Activated naive CD8-positive, alpha-beta T cell treated with anti-CD3 and anti-CD28 coated beads for 36 hours (primary cell): ENCODE measurements at regions not wholly inside any gene's neighbourhood (a gene's known extent, or its start where the extent isn't known, plus 50 kb on each side); places are given as distances from the start of the nearest gene placed in this dataset.
"Not testable (repeated sequence)": the region's sequence is repeated elsewhere in the genome, so short reads cannot be mapped to it uniquely, and the experiment has no call there.

Experiments used
- DNase-seq: peaks from one replicate; pipeline ENCODE4 v3.0.0; 2021
- H3K27ac Mint-ChIP-seq: one replicate; pipeline ENCODE4 v1.8.0; 2022; ENCODE audit warnings: mild to moderate bottlenecking, moderate library complexity, mixed read lengths
- H3K27me3 Mint-ChIP-seq: one replicate; pipeline ENCODE4 v1.8.0; 2022; ENCODE audit warnings: mild to moderate bottlenecking, mixed read lengths
- H3K36me3 Mint-ChIP-seq: one replicate; pipeline ENCODE4 v1.8.0; 2021; ENCODE audit warnings: mild to moderate bottlenecking, mixed read lengths
- H3K4me1 Mint-ChIP-seq: one replicate; pipeline ENCODE4 v1.8.0; 2021; ENCODE audit warnings: mixed read lengths
- H3K4me3 Mint-ChIP-seq: one replicate; pipeline ENCODE4 v1.8.0; 2022; ENCODE audit warnings: mild to moderate bottlenecking, moderate library complexity, mixed read lengths
- H3K9me3 Mint-ChIP-seq: one replicate; pipeline ENCODE4 v1.8.0; 2022; ENCODE audit warnings: mixed read lengths

- H3K4me3 Mint-ChIP-seq: no peak overlapping the region
- H3K9me3 Mint-ChIP-seq: no peaks in the 10 kb centered on the region
- DNase-seq: no peak
- no peak overlapping the region for H3K27ac Mint-ChIP-seq
- peaks cover 2% of the 10 kb centered on the region for H3K4me1 Mint-ChIP-seq
- H3K27me3 Mint-ChIP-seq: no peaks in the 10 kb centered on the region
- H3K36me3 Mint-ChIP-seq: no peaks in the 10 kb centered on the region
These were observed 91.4 kb upstream of the GATB start for GRCh38 chr4:151852202-151852601.

DNA sequence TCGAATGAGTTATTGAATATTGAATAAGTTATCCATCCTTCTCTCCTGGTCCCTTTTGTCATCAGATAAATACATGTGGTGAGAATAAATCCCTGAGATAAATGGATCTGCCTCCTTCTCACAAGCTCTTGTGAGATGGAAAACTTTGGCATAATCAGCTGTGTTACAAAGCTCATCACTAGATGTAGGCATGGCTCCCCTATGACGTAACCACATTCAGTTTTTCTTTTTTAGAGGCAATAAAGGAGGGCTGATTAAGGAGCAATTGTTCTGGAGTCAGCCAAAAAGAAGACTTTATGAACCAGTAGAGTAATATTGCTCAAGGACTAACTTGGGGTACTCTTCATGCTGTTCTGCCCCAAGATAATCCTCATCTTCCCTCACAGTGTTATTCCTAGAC, 90.5 kb upstream of the GATB start:
- H3K27ac Mint-ChIP-seq: no peak overlapping the region
- H3K36me3 Mint-ChIP-seq: no peaks in the 10 kb centered on the region
- no peaks in the 10 kb centered on the region for H3K27me3 Mint-ChIP-seq

DNA sequence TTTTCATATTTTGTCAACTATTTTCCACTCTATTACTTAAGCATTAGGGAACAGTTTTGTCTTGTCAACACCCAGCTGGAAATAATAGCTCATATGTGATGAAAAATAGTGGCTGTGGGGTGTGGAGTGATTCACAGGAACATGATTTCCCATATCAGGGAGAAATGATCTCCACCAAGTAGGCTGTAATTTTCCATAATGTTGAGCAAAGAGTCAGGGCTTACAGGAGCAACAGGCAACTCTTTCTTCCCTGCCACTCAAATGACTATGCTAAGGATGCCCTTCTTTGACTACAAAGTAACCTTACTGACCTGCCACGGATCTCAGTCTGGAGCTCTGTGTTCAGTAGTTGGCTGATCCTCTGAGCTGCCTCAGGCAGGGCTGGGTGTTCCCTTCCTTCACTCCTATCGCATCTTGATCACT, 90.0 kb upstream of the GATB start:
- Mint-ChIP-seq H3K27me3 (peaks cover 3% of the 10 kb centered on the region), H3K4me3 (no peak overlapping the region), H3K4me1 (peaks cover 2% of the 10 kb centered on the region), H3K36me3 (no peaks in the 10 kb centered on the region), H3K27ac (no peak overlapping the region), H3K9me3 (peaks cover 4% of the 10 kb centered on the region)
- DNase-seq: no peak

More for the DNA sequence above, 90.5 kb upstream of the GATB start:
- Mint-ChIP-seq H3K9me3 (no peaks in the 10 kb centered on the region), H3K4me1 (peaks cover 2% of the 10 kb centered on the region), H3K4me3 (no peak overlapping the region)
- no peak for DNase-seq

GRCh38 chr4:151845551-151845950, 84.7 kb upstream of the GATB start:
- not testable (repeated sequence) for H3K36me3 Mint-ChIP-seq, DNase-seq, H3K9me3 Mint-ChIP-seq, H3K27ac Mint-ChIP-seq, H3K27me3 Mint-ChIP-seq, H3K4me3 Mint-ChIP-seq, H3K4me1 Mint-ChIP-seq

- H3K27ac Mint-ChIP-seq: no peak overlapping the region
- H3K36me3 Mint-ChIP-seq: no peaks in the 10 kb centered on the region
- H3K4me3 Mint-ChIP-seq: no peak overlapping the region
- H3K4me1 Mint-ChIP-seq: peaks cover 2% of the 10 kb centered on the region
- H3K9me3 Mint-ChIP-seq: peaks cover 4% of the 10 kb centered on the region
- peaks cover 3% of the 10 kb centered on the region for H3K27me3 Mint-ChIP-seq
- DNase-seq: no peak
These were observed 81.7 kb upstream of the GATB start for GRCh38 chr4:151842430-151843079.

GRCh38 chr4:151841107-151841506, 80.3 kb upstream of the GATB start:
- no peak overlapping the region for H3K4me3 Mint-ChIP-seq
- DNase-seq: no peak
- H3K4me1 Mint-ChIP-seq: peaks cover 2% of the 10 kb centered on the region
- peaks cover 3% of the 10 kb centered on the region for H3K27me3 Mint-ChIP-seq
- H3K27ac Mint-ChIP-seq: no peak overlapping the region
- H3K9me3 Mint-ChIP-seq: peaks cover 3% of the 10 kb centered on the region
- H3K36me3 Mint-ChIP-seq: no peaks in the 10 kb centered on the region

GRCh38 chr4:151835467-151835866, 74.7 kb upstream of the GATB start:
- DNase-seq: no peak
- no peaks in the 10 kb centered on the region for H3K4me1 Mint-ChIP-seq
- H3K4me3 Mint-ChIP-seq: no peak overlapping the region
- H3K9me3 Mint-ChIP-seq: no peaks in the 10 kb centered on the region
- no peaks in the 10 kb centered on the region for H3K36me3 Mint-ChIP-seq
- H3K27ac Mint-ChIP-seq: no peak overlapping the region
- H3K27me3 Mint-ChIP-seq: no peaks in the 10 kb centered on the region

DNA sequence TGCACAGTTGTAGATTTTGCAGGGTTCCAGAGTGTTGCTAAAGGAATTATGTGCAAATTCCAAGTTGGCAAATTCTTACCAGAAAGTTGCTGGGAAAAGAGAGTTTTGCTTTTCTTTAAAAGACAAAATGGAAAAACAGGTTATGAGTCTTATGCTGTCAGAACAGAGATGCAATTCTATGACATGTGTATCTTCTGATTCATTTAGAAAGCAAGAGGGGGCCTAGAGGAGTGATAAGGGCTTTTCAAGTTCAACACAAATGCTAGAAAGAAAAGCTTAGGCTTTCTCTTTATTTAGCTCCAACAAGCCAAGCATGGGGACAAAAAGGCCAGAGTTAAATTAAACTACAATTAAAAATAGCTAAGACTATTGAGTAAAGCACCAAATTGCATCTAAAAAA, 72.4 kb upstream of the GATB start:
- H3K4me1 Mint-ChIP-seq: no peaks in the 10 kb centered on the region
- no peak for DNase-seq
- H3K27me3 Mint-ChIP-seq: no peaks in the 10 kb centered on the region
- no peak overlapping the region for H3K27ac Mint-ChIP-seq
- H3K4me3 Mint-ChIP-seq: no peak overlapping the region
- H3K36me3 Mint-ChIP-seq: no peaks in the 10 kb centered on the region
- H3K9me3 Mint-ChIP-seq: no peaks in the 10 kb centered on the region

GRCh38 chr4:151831526-151831925, 70.7 kb upstream of the GATB start:
- Mint-ChIP-seq H3K36me3 (no peaks in the 10 kb centered on the region), H3K4me3 (no peak overlapping the region), H3K4me1 (no peaks in the 10 kb centered on the region), H3K27ac (no peak overlapping the region), H3K27me3 (no peaks in the 10 kb centered on the region), H3K9me3 (no peaks in the 10 kb centered on the region)
- no peak for DNase-seq

- DNase-seq: no peak
- H3K9me3 Mint-ChIP-seq: no peaks in the 10 kb centered on the region
These were observed 69.4 kb upstream of the GATB start for GRCh38 chr4:151830168-151830567.

DNA sequence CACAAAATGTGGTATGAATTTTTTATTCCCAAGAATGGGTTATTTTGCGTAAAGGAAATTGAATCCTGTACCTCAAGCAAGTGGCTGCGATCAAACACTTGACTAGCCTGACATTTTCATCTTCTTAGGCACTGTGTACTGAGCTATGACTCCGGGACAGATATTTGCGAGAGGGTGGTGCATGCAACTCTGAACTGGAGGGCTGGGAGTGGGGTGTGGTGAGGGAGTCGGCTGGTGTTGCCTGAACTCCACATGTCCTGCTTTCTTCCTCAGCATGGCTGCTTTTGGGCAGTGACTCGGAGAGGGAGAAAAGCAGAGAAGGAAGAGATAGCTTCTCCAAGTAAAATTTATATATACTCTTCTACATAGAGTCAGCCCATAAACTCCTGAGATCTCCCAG, 68.5 kb upstream of the GATB start:
- DNase-seq: no peak
- Mint-ChIP-seq H3K4me3 (no peak overlapping the region), H3K9me3 (no peaks in the 10 kb centered on the region), H3K4me1 (no peaks in the 10 kb centered on the region), H3K27me3 (no peaks in the 10 kb centered on the region), H3K27ac (no peak overlapping the region), H3K36me3 (no peaks in the 10 kb centered on the region)

More at GRCh38 chr4:151830168-151830567, 69.4 kb upstream of the GATB start:
- Mint-ChIP-seq H3K4me3 (no peak overlapping the region), H3K27me3 (no peaks in the 10 kb centered on the region), H3K36me3 (no peaks in the 10 kb centered on the region), H3K4me1 (no peaks in the 10 kb centered on the region), H3K27ac (no peak overlapping the region)

DNA sequence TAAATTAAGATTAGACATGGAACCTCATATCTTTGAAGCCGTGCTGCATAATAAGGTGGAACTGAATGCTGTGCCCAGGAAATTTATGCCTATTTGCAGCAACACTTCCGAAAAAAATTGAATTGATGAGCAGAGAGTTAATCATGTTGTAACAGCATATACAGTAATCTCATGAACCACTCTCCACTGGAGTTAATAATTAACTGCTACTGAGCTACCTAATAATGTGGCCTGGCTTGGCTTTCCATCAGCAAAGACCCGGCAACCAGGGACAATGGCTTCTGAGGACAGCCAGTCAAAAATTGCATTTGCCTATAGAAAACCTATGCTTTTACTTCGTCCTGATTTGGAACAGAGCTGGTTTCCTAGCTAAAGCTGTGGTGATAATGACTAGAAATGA, 63.8 kb upstream of the GATB start:
- H3K4me1 Mint-ChIP-seq: no peaks in the 10 kb centered on the region
- no peaks in the 10 kb centered on the region for H3K36me3 Mint-ChIP-seq
- H3K4me3 Mint-ChIP-seq: no peak overlapping the region
- no peak overlapping the region for H3K27ac Mint-ChIP-seq
- no peaks in the 10 kb centered on the region for H3K9me3 Mint-ChIP-seq
- no peaks in the 10 kb centered on the region for H3K27me3 Mint-ChIP-seq
- DNase-seq: no peak

- Mint-ChIP-seq H3K9me3 (no peaks in the 10 kb centered on the region), H3K27me3 (no peaks in the 10 kb centered on the region), H3K4me1 (no peaks in the 10 kb centered on the region), H3K4me3 (no peak overlapping the region), H3K27ac (no peak overlapping the region), H3K36me3 (no peaks in the 10 kb centered on the region)
- DNase-seq: no peak
These were observed 61.5 kb upstream of the GATB start for GRCh38 chr4:151822331-151822730.

DNA sequence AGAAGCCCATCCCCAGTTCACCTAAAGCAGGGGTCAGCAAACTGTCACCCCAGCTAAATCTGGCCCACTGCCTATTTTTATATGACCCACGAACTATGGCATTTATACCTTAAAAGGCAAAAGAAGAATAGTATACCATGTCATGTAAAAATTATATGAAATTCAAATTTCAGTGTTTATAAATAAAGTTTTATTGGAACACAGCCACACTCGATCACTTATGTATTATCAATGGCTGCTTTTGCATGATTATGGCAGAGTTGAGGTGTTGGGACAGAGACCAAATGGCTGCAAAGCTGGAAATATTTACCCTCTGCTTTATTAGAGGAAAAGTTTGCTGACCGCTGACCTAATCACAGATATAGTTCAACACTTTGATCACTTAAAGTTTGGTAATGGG, 59.2 kb upstream of the GATB start:
- H3K36me3 Mint-ChIP-seq: no peaks in the 10 kb centered on the region
- H3K9me3 Mint-ChIP-seq: no peaks in the 10 kb centered on the region
- no peaks in the 10 kb centered on the region for H3K27me3 Mint-ChIP-seq
- H3K4me1 Mint-ChIP-seq: no peaks in the 10 kb centered on the region
- no peak for DNase-seq
- no peak overlapping the region for H3K27ac Mint-ChIP-seq
- no peak overlapping the region for H3K4me3 Mint-ChIP-seq

DNA sequence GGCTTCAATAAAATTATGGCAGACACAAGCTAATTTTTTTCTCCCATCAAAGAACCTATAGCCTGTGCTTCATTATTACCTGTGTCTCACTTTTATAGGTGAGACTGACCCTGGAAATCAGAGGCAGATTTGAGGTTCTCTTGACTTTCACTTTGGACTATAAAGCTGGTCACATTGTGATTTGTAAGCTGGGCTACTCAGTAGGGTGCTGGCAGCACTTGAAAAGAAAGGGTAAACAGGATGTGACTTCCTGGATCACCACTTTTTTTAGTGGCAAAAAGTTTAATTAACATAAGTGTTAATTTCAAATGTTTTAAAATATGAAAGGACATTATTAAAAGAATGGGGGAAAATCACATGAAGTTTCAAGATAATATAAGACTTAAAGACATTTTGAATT, 50.6 kb upstream of the GATB start:
- no peaks in the 10 kb centered on the region for H3K27me3 Mint-ChIP-seq
- no peak overlapping the region for H3K4me3 Mint-ChIP-seq
- no peaks in the 10 kb centered on the region for H3K36me3 Mint-ChIP-seq
- H3K27ac Mint-ChIP-seq: no peak overlapping the region
- H3K9me3 Mint-ChIP-seq: no peaks in the 10 kb centered on the region
- H3K4me1 Mint-ChIP-seq: no peaks in the 10 kb centered on the region
- no peak for DNase-seq
